AG04449 (cell line): ENCODE measurements at regions not wholly inside any gene's neighbourhood (a gene's known extent, or its start where the extent isn't known, plus 50 kb on each side); places are given as distances from the start of the nearest gene placed in this dataset.

Source experiments
- CTCF ChIA-PET: fragments of 350-600 bp; formaldehyde crosslinking; extraction: SDS; loops from one replicate; lab custom pipeline; 2021; ENCODE audit warnings: antibody characterized with exemption; lab: Yijun Ruan, JAX
- POLR2A ChIA-PET: fragments of 400-600, 350-600 bp; formaldehyde crosslinking; extraction: SDS; loops from one replicate; lab custom pipeline; 2020; ENCODE audit warnings: antibody characterized with exemption, inconsistent platforms; lab: Yijun Ruan, JAX
- DNase-seq: peaks from one replicate; pipeline ENCODE4 v3.0.0-alpha.2; 2010; ENCODE audit warnings: low read depth, low spot score
- H3K4me3 ChIP-seq: 2 replicates; pipeline ENCODE4 v1.5.1; 2011; ENCODE audit warnings: low read depth, mild to moderate bottlenecking, control low read depth, low read length
- TF ChIP-seq, protein P1 (sequence below): IDR thresholded peaks from one replicate; pipeline ENCODE4 v1.5.1; 2011; ENCODE audit warnings: mild to moderate bottlenecking, moderate library complexity, low read length, control low read depth, inconsistent platforms; ENCODE audit not compliant: insufficient read depth; ENCODE audit errors: missing control alignments

DNA sequence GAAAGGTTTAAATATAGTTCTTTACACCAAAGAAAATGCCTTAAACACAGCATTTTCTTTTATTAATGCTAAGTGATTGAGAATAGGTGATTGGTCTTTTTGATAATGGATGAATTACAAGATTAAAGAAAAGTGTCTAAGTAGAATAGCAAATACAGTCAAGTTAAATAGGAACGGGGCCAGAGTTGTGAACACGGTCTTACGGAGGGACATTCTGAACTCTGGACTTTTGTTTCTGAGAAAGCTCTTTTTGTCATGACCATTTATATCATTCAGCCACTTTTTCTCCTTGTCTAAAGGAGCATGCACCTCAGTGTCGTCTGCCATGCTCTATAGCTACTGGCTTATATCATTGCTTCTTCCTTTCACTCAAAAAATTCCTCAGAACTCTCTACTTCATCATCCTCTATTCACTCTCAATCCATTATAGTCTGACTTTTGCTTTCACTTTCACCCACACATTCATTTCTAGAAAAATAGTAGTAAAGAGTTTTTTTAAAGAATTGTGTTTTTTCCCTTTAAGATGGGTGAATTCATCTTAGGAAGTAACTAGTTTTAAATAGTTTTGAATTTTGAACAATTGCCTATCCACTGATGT lies 263.0 kb upstream of the FBXL7 start:
- CTCF ChIA-PET, result no interaction called here
- POLR2A ChIA-PET, result no interaction called here
- no peak for DNase-seq
- no peak overlapping the region for H3K4me3 ChIP-seq
- TF ChIP-seq, protein P1, sequence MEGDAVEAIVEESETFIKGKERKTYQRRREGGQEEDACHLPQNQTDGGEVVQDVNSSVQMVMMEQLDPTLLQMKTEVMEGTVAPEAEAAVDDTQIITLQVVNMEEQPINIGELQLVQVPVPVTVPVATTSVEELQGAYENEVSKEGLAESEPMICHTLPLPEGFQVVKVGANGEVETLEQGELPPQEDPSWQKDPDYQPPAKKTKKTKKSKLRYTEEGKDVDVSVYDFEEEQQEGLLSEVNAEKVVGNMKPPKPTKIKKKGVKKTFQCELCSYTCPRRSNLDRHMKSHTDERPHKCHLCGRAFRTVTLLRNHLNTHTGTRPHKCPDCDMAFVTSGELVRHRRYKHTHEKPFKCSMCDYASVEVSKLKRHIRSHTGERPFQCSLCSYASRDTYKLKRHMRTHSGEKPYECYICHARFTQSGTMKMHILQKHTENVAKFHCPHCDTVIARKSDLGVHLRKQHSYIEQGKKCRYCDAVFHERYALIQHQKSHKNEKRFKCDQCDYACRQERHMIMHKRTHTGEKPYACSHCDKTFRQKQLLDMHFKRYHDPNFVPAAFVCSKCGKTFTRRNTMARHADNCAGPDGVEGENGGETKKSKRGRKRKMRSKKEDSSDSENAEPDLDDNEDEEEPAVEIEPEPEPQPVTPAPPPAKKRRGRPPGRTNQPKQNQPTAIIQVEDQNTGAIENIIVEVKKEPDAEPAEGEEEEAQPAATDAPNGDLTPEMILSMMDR, result no peak

DNA sequence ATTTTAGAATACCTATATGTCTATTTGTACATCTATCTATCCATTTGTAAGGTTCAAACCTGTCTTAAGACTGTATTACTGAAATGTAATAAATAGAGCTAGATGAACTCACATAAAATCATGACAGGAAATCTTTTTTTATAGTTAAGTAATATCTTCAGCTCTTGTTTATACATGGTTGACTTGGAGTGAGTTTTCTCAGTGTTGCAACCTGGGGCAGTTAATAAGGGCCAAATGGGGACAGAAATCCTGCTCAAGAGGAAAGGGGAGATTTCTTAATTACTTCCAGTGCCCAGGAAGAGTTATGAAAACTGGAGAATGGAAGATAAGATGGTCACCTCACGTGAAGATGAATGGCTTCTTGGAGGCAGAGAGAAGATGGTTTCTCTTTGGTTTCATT lies 265.1 kb upstream of the FBXL7 start:
- ChIA-PET CTCF (interaction anchor here (1.3 kb wide), 1 partner anchor 50 kb away, joined by 3 read pairs; no protein-coding TSS in a partner anchor), POLR2A (no interaction called here)
- TF ChIP-seq, protein P1, result no peak
- DNase-seq, result no peak
- no peak overlapping the region for H3K4me3 ChIP-seq

DNA sequence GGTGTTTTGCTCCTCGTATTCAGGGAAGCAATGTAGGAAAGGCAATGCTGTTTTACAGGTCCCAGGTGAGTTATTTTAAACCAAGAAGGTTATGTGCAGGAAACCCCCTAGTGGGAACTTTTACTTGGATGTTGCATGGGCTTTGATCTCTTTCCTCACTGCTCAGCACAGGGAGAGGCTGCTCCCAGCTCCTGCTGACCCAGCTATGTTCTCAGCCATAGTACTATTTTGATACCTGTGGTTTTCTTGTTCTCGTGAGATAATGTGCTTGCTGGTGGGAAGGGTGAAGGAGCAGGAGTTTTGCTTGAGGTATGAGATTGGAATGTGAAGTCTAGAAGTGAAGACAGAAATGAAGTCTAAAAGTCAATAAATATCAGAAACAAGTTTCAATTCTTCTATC lies 265.6 kb upstream of the FBXL7 start:
- DNase-seq, result no peak
- TF ChIP-seq, protein P1, result no peak
- ChIA-PET POLR2A (no interaction called here), CTCF (no interaction called here)
- H3K4me3 ChIP-seq, result no peak overlapping the region

DNA sequence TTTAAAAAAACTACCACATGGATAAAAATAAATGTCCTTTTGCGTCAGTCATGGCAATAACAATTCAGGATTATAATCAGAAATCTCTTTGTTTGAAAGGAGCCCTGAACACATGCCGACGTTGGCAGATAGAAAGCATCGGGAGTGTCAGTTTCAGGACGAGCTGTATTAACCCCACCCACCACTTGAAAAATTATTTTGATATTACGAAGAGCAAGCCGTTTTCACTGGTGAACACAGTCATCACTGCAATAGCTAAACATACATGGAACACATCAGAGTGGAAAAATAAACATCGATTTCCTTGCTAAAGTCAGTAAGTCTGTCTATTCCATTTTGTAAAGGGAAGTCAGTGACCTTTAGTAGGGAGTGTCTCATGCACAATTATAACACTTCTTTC lies 266.4 kb upstream of the FBXL7 start:
- POLR2A ChIA-PET, result no interaction called here
- TF ChIP-seq, protein P1, result no peak
- CTCF ChIA-PET, result no interaction called here
- no peak for DNase-seq
- no peak overlapping the region for H3K4me3 ChIP-seq

DNA sequence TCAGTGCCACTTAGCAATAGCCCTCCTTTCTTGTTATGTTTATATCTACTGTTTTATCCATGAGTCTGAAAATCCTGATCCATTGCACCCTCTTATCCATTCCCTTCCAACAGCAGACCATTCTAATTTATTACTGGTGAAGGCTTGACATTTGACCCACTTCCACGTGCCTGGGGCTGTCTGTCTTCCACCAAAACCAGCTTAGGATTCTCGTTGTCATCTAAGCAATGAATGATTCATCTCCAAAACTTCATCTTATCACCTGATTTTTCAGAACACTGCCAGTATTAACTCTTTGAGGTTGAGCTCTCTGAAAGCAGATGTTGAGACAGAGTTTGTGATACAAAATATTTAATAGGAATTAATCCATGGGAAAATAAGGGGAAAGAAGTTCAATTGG lies 277.8 kb upstream of the FBXL7 start:
- ChIA-PET POLR2A (no interaction called here), CTCF (no interaction called here)
- TF ChIP-seq, protein P1, result no peak
- no peak overlapping the region for H3K4me3 ChIP-seq
- DNase-seq, result no peak

DNA sequence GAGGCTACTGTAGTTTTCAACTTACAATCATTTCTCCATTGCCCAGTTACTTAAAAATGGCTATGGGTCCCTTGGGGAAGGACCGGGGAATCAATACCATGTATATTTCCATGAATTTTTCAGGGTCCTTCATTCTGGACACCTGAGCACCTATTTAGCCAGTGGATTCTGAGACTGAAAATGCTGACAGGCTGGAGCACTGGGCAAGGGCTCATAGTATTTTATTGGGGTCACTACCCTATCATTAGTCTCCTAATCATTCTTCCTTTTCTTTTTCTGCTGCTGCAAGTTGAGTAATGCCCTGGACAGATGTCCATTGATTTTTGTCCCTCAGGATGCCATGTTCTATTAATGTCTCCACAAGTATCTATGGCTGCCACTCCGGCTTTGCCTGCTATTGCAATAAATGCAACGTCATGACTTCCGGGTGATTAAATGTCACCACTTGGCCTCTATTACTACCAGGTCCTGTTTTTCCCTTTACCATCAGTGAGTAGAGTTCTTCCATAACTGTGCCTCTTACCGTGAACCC lies 279.3 kb upstream of the FBXL7 start:
- no peak overlapping the region for H3K4me3 ChIP-seq
- TF ChIP-seq, protein P1, result no peak
- no peak for DNase-seq
- ChIA-PET POLR2A (no interaction called here), CTCF (no interaction called here)
